Esophagus squamous epithelium (tissue), 5 donors: ENCODE measurements at regions not wholly inside any gene's neighbourhood (a gene's known extent, or its start where the extent isn't known, plus 50 kb on each side); places are given as distances from the start of the nearest gene placed in this dataset.
A peak's percentile ranks its signal among the peaks of the same experiment; 100 is the strongest.

Experiments
- DNase-seq: peaks from one replicate; lab custom pipeline; 2025; lab: John Stamatoyannopoulos, UW
- H3K27ac ChIP-seq, 4 donors: fragments of 200-600 bp; sonication (generic); one replicate each; pipeline ENCODE4 v1.5.1; 2016 to 2019; ENCODE audit warnings: mild to moderate bottlenecking in 1 of 4
- H3K27me3 ChIP-seq, 4 donors: fragments of 200-600 bp; sonication (generic); 1 replicate in 3 of 4; 2 replicates in 1 of 4; pipeline versions ENCODE4 v1.5.1 to v1.6.0; 2017 to 2021; ENCODE audit warnings: antibody characterized with exemption in 1 of 4
- H3K36me3 ChIP-seq, 3 donors: fragments of 200-600 bp; sonication (generic); one replicate each; pipeline ENCODE4 v1.5.1; 2016 to 2019
- H3K4me1 ChIP-seq, 3 donors: fragments of 200-600 bp; sonication (generic); one replicate each; pipeline ENCODE4 v1.5.1; 2017 to 2019
- H3K4me3 ChIP-seq, 4 donors: fragments of 200-600 bp; sonication (generic); 1 replicate in 3 of 4; 2 replicates in 1 of 4; pipeline ENCODE4 v1.5.1; 2016 to 2019; ENCODE audit warnings: mild to moderate bottlenecking in 2 of 4, moderate library complexity in 1 of 4
- H3K9me3 ChIP-seq, 3 donors: fragments of 200-600 bp; sonication (generic); one replicate each; pipeline ENCODE4 v1.5.1; 2016 to 2019
- POLR2A ChIP-seq, 4 donors: fragments of 450-650 bp; IDR thresholded peaks; one replicate each; pipeline ENCODE4 v1.6.1; 2017; ENCODE audit warnings: antibody characterized with exemption in 4 of 4, mild to moderate bottlenecking in 4 of 4, moderate library complexity in 3 of 4
- WGBS, 2 donors: methylation state at CpG; one replicate each; pipeline ENCODE4 v1.1.5; 2018; 5-methylcytosine and 5-hydroxymethylcytosine counted together
- intact Hi-C: fragments of 100-400 bp; cut with DNase I; formaldehyde crosslinking; loops from one replicate; pipeline ENCODE4 v1.15.0; 2022
- TF ChIP-seq, protein P1 (sequence below), 6 experiments: fragments of 450-650 bp in 4 of 6; fragments of 200-600 bp in 2 of 6; sonication (generic) in 2 of 6; IDR thresholded peaks; one replicate each; pipeline ENCODE4 v1.5.1; 2016 to 2019; ENCODE audit warnings: antibody characterized with exemption in 6 of 6, mild to moderate bottlenecking in 4 of 6, moderate library complexity in 4 of 6
- donor health status: DM: yes; HTN: yes; CAD: no.

DNA sequence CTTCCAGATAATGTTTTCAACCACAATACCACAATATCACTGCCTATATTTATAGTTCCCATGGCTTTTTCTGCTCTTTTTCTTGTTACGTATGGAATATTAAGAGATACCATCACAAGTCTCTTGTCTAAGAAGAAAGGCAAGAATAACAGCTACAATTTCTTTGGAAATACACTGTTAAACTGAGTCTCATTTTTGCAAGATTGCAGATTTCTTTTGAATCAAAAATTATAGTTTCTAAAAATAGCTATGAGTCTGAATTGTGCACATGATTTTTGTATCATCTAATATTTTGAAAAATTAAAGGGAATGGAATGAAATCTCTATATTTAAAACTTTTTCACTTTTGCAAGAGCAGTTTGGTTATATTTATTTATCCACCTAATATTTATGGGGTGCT, 1120.8 kb downstream of the EFNB2 start:
- H3K4me3 ChIP-seq: no peak overlapping the region
- H3K9me3 ChIP-seq: no peaks in the 10 kb centered on the region
- intact Hi-C loops: no loop called here
- H3K4me1 ChIP-seq: no peaks in the 10 kb centered on the region
- TF ChIP-seq, protein P1, sequence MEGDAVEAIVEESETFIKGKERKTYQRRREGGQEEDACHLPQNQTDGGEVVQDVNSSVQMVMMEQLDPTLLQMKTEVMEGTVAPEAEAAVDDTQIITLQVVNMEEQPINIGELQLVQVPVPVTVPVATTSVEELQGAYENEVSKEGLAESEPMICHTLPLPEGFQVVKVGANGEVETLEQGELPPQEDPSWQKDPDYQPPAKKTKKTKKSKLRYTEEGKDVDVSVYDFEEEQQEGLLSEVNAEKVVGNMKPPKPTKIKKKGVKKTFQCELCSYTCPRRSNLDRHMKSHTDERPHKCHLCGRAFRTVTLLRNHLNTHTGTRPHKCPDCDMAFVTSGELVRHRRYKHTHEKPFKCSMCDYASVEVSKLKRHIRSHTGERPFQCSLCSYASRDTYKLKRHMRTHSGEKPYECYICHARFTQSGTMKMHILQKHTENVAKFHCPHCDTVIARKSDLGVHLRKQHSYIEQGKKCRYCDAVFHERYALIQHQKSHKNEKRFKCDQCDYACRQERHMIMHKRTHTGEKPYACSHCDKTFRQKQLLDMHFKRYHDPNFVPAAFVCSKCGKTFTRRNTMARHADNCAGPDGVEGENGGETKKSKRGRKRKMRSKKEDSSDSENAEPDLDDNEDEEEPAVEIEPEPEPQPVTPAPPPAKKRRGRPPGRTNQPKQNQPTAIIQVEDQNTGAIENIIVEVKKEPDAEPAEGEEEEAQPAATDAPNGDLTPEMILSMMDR (IDR thresholded peaks at IDR 0.05): no peak
- TF ChIP-seq POLR2A (IDR thresholded peaks at IDR 0.05): no peak
- no peaks in the 10 kb centered on the region for H3K27me3 ChIP-seq
- H3K27ac ChIP-seq: no peak overlapping the region
- DNase-seq: no peak
- H3K36me3 ChIP-seq: no peaks in the 10 kb centered on the region
- whole genome bisulfite sequencing, 2 donors: 73 to 88% methylated on average over 1 of the region's 1 CpG

DNA sequence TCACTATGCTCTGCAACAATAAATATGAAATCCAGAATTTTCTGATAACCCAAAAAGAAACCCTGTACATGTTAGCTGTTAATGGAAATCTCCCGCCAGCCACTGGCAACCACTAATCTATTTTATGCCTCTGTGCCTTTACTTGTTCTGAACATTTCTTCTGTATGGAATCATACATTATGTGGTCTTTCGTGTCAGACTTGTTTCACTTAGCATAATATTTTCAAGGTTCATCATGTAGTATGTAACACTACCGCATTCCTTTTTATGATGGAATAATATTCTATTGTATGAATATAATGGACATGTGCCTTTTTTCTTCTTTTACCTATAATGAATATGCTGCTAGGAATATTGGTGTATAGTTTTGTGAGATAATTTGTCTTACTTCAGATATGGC, 1123.3 kb downstream of the EFNB2 start:
- no peaks in the 10 kb centered on the region for H3K9me3 ChIP-seq
- H3K27me3 ChIP-seq: no peaks in the 10 kb centered on the region
- H3K36me3 ChIP-seq: no peaks in the 10 kb centered on the region
- no peaks in the 10 kb centered on the region for H3K4me1 ChIP-seq
- DNase-seq: no peak
- H3K4me3 ChIP-seq: no peak overlapping the region
- no peak overlapping the region for H3K27ac ChIP-seq
- TF ChIP-seq, protein P1 (IDR thresholded peaks at IDR 0.05): no peak
- no peak for TF ChIP-seq POLR2A (IDR thresholded peaks at IDR 0.05)
- WGBS, 2 donors: 78 to 82% methylated on average over 3 of the region's 3 CpGs
- intact Hi-C loops: no loop called here

DNA sequence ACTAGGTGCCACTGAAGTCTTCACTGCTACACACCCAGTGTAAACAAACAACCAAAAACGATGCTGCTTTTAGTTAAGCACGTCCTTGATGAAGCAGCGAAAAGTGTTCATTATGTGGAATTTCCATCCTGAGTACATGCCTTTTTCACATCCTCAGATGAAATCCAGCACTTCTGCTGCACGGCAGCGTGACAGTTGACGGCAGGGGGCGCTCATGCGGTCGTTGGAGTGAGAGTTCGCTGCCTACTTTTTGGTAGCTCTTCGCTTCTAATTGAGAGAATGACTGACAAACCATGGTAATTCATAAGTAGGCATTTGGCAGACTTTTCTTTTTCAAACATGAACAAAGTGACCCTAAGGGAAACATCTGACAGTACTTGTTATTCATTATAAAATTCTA, 1124.9 kb downstream of the EFNB2 start:
- Histone ChIP-seq H3K36me3 (no peaks in the 10 kb centered on the region), H3K27me3 (no peaks in the 10 kb centered on the region), H3K4me3 (no peak overlapping the region), H3K4me1 (no peaks in the 10 kb centered on the region), H3K9me3 (no peaks in the 10 kb centered on the region), H3K27ac (no peak overlapping the region)
- no peak for DNase-seq
- 34 to 55% methylated on average over 11 of the region's 11 CpGs for WGBS, 2 donors
- intact Hi-C loops: no loop called here
- no peak for TF ChIP-seq POLR2A (IDR thresholded peaks at IDR 0.05)
- TF ChIP-seq, protein P1 (IDR thresholded peaks at IDR 0.05): peak in 5 of 6 experiments; percentile 21 to 63 (median 41)

DNA sequence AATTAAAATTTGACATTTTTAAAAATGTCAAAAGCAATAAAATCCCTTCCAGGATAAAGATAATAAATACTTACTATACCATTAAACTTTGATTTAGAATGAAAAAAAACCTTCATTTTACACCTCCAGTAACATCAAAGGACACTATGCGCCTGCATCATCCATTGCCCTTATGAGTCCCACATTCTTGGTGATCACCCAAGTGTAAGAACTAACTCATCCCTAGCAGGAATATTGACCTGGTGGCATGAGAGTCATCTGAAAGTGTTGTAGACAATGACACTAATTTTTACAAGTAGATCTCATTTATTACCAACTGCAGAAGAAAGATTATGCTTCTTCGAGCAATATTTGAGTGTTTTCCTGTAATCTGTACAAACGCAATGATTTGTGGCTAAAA, 1128.9 kb downstream of the EFNB2 start:
- no peaks in the 10 kb centered on the region for H3K36me3 ChIP-seq
- no peak overlapping the region for H3K4me3 ChIP-seq
- no peak for TF ChIP-seq POLR2A (IDR thresholded peaks at IDR 0.05)
- TF ChIP-seq, protein P1 (IDR thresholded peaks at IDR 0.05): no peak
- no peaks in the 10 kb centered on the region for H3K27me3 ChIP-seq
- WGBS, 2 donors: 65 to 84% methylated on average over 3 of the region's 3 CpGs
- no peak overlapping the region for H3K27ac ChIP-seq
- DNase-seq: no peak
- H3K4me1 ChIP-seq: no peaks in the 10 kb centered on the region
- intact Hi-C loops: no loop called here
- no peaks in the 10 kb centered on the region for H3K9me3 ChIP-seq

DNA sequence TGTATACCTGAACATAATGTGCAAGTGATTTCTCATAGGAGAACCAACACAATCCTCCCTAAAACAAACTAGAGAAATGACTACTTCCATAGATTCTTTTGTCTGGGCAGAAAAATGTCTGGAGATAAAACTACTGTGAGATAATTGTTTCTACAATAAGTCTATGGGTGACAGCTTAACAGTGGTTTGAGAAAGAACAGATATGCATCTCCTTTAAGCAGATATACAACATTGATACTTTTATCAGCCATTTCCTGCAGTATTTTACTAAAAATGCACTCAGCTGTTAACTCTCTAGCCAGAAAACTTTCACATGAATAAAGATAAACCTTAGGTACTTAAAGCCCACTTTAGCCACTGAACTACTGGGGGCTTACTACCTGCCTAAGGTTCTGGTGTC, 1132.4 kb downstream of the EFNB2 start:
- H3K4me1 ChIP-seq: no peaks in the 10 kb centered on the region
- H3K36me3 ChIP-seq: no peaks in the 10 kb centered on the region
- TF ChIP-seq POLR2A (IDR thresholded peaks at IDR 0.05): no peak
- TF ChIP-seq, protein P1 (IDR thresholded peaks at IDR 0.05): no peak
- no peak for DNase-seq
- intact Hi-C loops: no loop called here
- no peaks in the 10 kb centered on the region for H3K27me3 ChIP-seq
- no peak overlapping the region for H3K4me3 ChIP-seq
- no peak overlapping the region for H3K27ac ChIP-seq
- H3K9me3 ChIP-seq: no peaks in the 10 kb centered on the region
